HAP-1 (cell line): ENCODE measurements at regions not wholly inside any gene's neighbourhood (a gene's known extent, or its start where the extent isn't known, plus 50 kb on each side); places are given as distances from the start of the nearest gene placed in this dataset.

Experiments
- DNase-seq, 2 experiments: peaks; one replicate each; pipeline ENCODE4 v3.0.0-alpha.2; 2016 to 2020; ENCODE audit warnings: low spot score in 2 of 2
- H3K27me3 ChIP-seq: fragments of 250-450 bp; sonication (Bioruptor Pico); 2 replicates; pipeline ENCODE4 v1.5.1; 2020; ENCODE audit warnings: low read depth, mild to moderate bottlenecking, moderate library complexity
- H3K36me3 ChIP-seq: fragments of 250-450 bp; sonication (Bioruptor Pico); replicated peaks from 2 replicates; pipeline ENCODE4 v1.5.1; 2020; ENCODE audit warnings: mild to moderate bottlenecking
- H3K4me1 ChIP-seq: fragments of 250-450 bp; sonication (Bioruptor Pico); 2 replicates; pipeline ENCODE4 v1.5.1; 2020; ENCODE audit warnings: mild to moderate bottlenecking
- H3K4me3 ChIP-seq: fragments of 250-450 bp; sonication (Bioruptor Pico); 2 replicates; pipeline ENCODE4 v1.5.1; 2020; ENCODE audit warnings: mild to moderate bottlenecking, moderate library complexity
- H3K9me3 ChIP-seq: fragments of 250-450 bp; sonication (Bioruptor Pico); 2 replicates; pipeline ENCODE4 v1.5.1; 2020; ENCODE audit warnings: mild to moderate bottlenecking, moderate library complexity
- in situ Hi-C: fragments of 300-500 bp; cut with MboI; formaldehyde crosslinking; loops from 3 replicates; pipeline ENCODE4 v1.14.3; 2020; ENCODE audit warnings: low sequenced_read_pairs, inconsistent platforms, mixed read lengths

GRCh38 chr3:66602691-66603090, 101.9 kb upstream of the LRIG1 start:
- no peaks in the 10 kb centered on the region for H3K36me3 ChIP-seq
- no peaks in the 10 kb centered on the region for H3K9me3 ChIP-seq
- peaks cover 7% of the 10 kb centered on the region; the same call in 1 of the 2 replicates for H3K4me1 ChIP-seq
- in situ Hi-C loops, result no loop called here
- no peak for DNase-seq
- H3K4me3 ChIP-seq, result no peak overlapping the region
- H3K27me3 ChIP-seq, result peaks cover 4% of the 10 kb centered on the region; the same call in 1 of the 2 replicates

- Histone ChIP-seq H3K27me3 (peaks cover 4% of the 10 kb centered on the region; the same call in 1 of the 2 replicates), H3K36me3 (no peaks in the 10 kb centered on the region), H3K9me3 (no peaks in the 10 kb centered on the region), H3K4me1 (peaks cover 7% of the 10 kb centered on the region; the same call in 1 of the 2 replicates), H3K4me3 (no peak overlapping the region)
- in situ Hi-C loops, result no loop called here
- peak in 1 of 2 experiments; percentile 27 for DNase-seq
Observed at GRCh38 chr3:66603151-66603611, 102.4 kb upstream of the LRIG1 start.

GRCh38 chr3:66604481-66604880, 103.7 kb upstream of the LRIG1 start:
- in situ Hi-C loops, result no loop called here
- Histone ChIP-seq H3K9me3 (no peaks in the 10 kb centered on the region), H3K4me3 (no peak overlapping the region), H3K36me3 (no peaks in the 10 kb centered on the region), H3K4me1 (peaks cover 7% of the 10 kb centered on the region; the same call in 1 of the 2 replicates), H3K27me3 (peaks cover 4% of the 10 kb centered on the region; the same call in 1 of the 2 replicates)
- DNase-seq, result no peak

- peaks cover 7% of the 10 kb centered on the region; the same call in 1 of the 2 replicates for H3K4me1 ChIP-seq
- no peak overlapping the region for H3K4me3 ChIP-seq
- no peak for DNase-seq
- in situ Hi-C loops, result no loop called here
- no peaks in the 10 kb centered on the region for H3K36me3 ChIP-seq
- H3K9me3 ChIP-seq, result no peaks in the 10 kb centered on the region
- H3K27me3 ChIP-seq, result peaks cover 4% of the 10 kb centered on the region; the same call in 1 of the 2 replicates
Observed at GRCh38 chr3:66606126-66606525, 105.3 kb upstream of the LRIG1 start.

- peaks cover 7% of the 10 kb centered on the region; the same call in 1 of the 2 replicates for H3K4me1 ChIP-seq
- no peak for DNase-seq
- in situ Hi-C loops, result no loop called here
Observed at GRCh38 chr3:66606868-66607267, 106.0 kb upstream of the LRIG1 start.

GRCh38 chr3:66609660-66610561, 109.1 kb upstream of the LRIG1 start:
- in situ Hi-C loops, result no loop called here
- H3K27me3 ChIP-seq, result no peaks in the 10 kb centered on the region
- no peaks in the 10 kb centered on the region for H3K4me1 ChIP-seq
- no peaks in the 10 kb centered on the region for H3K36me3 ChIP-seq
- no peak for DNase-seq
- no peak overlapping the region for H3K4me3 ChIP-seq
- H3K9me3 ChIP-seq, result no peaks in the 10 kb centered on the region

More at GRCh38 chr3:66606868-66607267, 106.0 kb upstream of the LRIG1 start:
- H3K27me3 ChIP-seq, result 0 out of 2 replicates have a peak, but pooled peaks cover 4% of the 10 kb centered on the region
- H3K36me3 ChIP-seq, result no peaks in the 10 kb centered on the region
- no peaks in the 10 kb centered on the region for H3K9me3 ChIP-seq
- H3K4me3 ChIP-seq, result no peak overlapping the region

- H3K4me3 ChIP-seq, result no peak overlapping the region
- no peaks in the 10 kb centered on the region for H3K36me3 ChIP-seq
- no peaks in the 10 kb centered on the region for H3K9me3 ChIP-seq
- no peaks in the 10 kb centered on the region for H3K4me1 ChIP-seq
- in situ Hi-C loops, result no loop called here
- H3K27me3 ChIP-seq, result no peaks in the 10 kb centered on the region
- no peak for DNase-seq
Observed at GRCh38 chr3:66610562-66610909, 109.7 kb upstream of the LRIG1 start.

- no peaks in the 10 kb centered on the region for H3K4me1 ChIP-seq
- no peaks in the 10 kb centered on the region for H3K36me3 ChIP-seq
- no peak for DNase-seq
- H3K27me3 ChIP-seq, result no peaks in the 10 kb centered on the region
- H3K9me3 ChIP-seq, result no peaks in the 10 kb centered on the region
- no peak overlapping the region for H3K4me3 ChIP-seq
- in situ Hi-C loops, result no loop called here
Observed at GRCh38 chr3:66615643-66616301, 115.0 kb upstream of the LRIG1 start.

GRCh38 chr3:66617351-66617750, 116.5 kb upstream of the LRIG1 start:
- Histone ChIP-seq H3K27me3 (no peaks in the 10 kb centered on the region), H3K36me3 (no peaks in the 10 kb centered on the region), H3K4me1 (no peaks in the 10 kb centered on the region), H3K4me3 (no peak overlapping the region), H3K9me3 (no peaks in the 10 kb centered on the region)
- no peak for DNase-seq
- in situ Hi-C loops, result no loop called here

- Histone ChIP-seq H3K9me3 (no peaks in the 10 kb centered on the region), H3K4me1 (no peaks in the 10 kb centered on the region), H3K4me3 (no peak overlapping the region), H3K27me3 (no peaks in the 10 kb centered on the region), H3K36me3 (no peaks in the 10 kb centered on the region)
- DNase-seq, result no peak
- in situ Hi-C loops, result no loop called here
Observed at GRCh38 chr3:66618066-66618465, 117.2 kb upstream of the LRIG1 start.

GRCh38 chr3:66620296-66620695, 119.5 kb upstream of the LRIG1 start:
- DNase-seq, result no peak
- no peak overlapping the region for H3K4me3 ChIP-seq
- no peaks in the 10 kb centered on the region for H3K4me1 ChIP-seq
- H3K9me3 ChIP-seq, result no peaks in the 10 kb centered on the region
- no peaks in the 10 kb centered on the region for H3K27me3 ChIP-seq
- in situ Hi-C loops, result no loop called here
- H3K36me3 ChIP-seq, result no peaks in the 10 kb centered on the region

GRCh38 chr3:66622756-66623457, 122.1 kb upstream of the LRIG1 start:
- Histone ChIP-seq H3K4me3 (no peak overlapping the region), H3K4me1 (no peaks in the 10 kb centered on the region), H3K27me3 (no peaks in the 10 kb centered on the region), H3K36me3 (no peaks in the 10 kb centered on the region), H3K9me3 (no peaks in the 10 kb centered on the region)
- no peak for DNase-seq
- in situ Hi-C loops, result no loop called here

GRCh38 chr3:66625505-66626216, 124.8 kb upstream of the LRIG1 start:
- no peaks in the 10 kb centered on the region for H3K4me1 ChIP-seq
- in situ Hi-C loops, result no loop called here
- no peaks in the 10 kb centered on the region for H3K27me3 ChIP-seq
- no peak overlapping the region for H3K4me3 ChIP-seq
- no peaks in the 10 kb centered on the region for H3K36me3 ChIP-seq
- DNase-seq, result no peak
- no peaks in the 10 kb centered on the region for H3K9me3 ChIP-seq
